RCC 7860 (cell line): ENCODE measurements at regions not wholly inside any gene's neighbourhood (a gene's known extent, or its start where the extent isn't known, plus 50 kb on each side); places are given as distances from the start of the nearest gene placed in this dataset.
"Not testable (repeated sequence)": the region's sequence is repeated elsewhere in the genome, so short reads cannot be mapped to it uniquely, and the experiment has no call there.

Experiments
- DNase-seq: peaks from one replicate; pipeline ENCODE4 v3.0.0-alpha.2; 2015; ENCODE audit warnings: low spot score
- FAIRE-seq: peaks from 2 replicates; lab custom pipeline; 2012; peaks lifted over from hg19 to GRCh38; lab: Jason Lieb, UNC

DNA sequence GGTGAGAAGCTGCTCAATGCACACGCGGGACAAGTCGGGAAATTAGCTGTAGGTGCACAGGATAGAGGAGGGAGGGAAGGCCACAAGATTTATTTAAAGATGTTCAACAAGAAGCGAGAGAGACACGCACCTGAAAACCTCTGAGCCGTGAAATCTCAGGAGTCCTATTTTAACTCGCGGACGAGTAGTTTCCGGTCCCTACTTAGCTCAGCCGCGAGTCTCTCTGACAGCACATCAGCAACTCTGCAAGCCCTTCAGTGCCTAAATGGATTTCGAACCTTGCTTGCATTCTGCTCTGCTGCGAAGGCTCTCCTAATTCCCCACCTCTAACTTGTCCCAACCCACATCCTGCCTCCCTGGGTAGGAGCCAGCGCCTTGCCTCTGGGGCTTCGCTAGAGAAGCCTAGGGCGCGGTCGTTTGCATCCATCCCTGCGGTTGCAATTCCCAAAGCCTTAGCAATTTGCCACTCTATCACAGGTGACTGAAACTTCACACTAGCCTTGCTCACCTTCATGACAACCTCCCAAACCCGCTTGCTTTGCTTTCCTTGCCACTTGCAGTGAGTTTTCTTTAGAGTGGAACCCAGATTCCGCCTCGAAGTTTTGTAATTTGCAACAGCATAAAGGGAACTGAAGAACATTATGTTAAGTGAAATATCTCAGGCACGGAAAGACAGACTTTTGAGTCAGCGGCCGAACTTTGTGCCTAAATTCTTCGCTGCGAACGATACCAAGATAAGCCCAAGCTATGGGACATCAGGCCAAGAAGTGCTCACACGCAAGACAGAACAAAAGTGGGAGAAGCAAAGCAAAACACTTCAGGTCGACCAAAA, 202.8 kb downstream of the KDM5D start:
- no peak for FAIRE-seq
- no peak for DNase-seq

DNA sequence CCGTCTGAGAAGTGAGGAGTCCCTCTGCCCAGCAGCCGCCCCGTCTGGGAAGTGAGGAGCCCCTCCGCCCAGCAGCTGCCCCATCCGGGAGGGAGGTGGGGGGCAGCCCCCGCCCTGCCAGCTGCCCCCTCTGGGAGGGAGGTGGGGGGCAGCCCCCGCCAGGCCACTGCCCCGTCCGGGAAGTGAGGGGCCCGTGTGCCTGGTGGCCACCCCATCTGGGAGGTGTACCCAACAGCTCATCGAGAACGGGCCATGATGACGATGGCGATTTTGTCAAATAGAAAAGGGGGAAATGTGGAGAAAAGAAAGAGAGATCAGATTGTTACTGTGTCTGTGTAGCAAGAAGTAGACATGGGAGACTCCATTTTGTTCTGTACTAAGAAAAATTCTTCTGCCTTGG, 208.8 kb downstream of the KDM5D start:
- FAIRE-seq, DNase-seq: not testable (repeated sequence)

DNA sequence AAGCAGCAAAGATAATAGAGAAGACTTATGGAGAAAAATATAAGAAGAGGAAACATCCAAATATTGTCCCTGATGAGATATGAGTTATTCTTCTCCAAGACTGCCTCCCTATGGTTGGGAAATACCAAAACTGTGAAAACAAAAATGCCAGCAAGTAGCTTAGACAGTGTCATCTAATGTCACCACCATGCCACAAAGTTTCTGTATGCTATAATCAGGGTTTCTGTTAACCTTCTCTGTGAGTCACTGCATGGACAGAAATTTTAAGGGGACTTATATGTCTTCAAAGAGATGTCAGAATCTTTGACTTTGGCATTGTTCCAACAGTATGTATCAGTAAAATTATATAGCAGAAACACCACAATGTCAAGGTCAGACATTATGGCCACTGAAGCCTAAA, 222.6 kb downstream of the KDM5D start:
- DNase-seq: no peak
- FAIRE-seq: no peak

DNA sequence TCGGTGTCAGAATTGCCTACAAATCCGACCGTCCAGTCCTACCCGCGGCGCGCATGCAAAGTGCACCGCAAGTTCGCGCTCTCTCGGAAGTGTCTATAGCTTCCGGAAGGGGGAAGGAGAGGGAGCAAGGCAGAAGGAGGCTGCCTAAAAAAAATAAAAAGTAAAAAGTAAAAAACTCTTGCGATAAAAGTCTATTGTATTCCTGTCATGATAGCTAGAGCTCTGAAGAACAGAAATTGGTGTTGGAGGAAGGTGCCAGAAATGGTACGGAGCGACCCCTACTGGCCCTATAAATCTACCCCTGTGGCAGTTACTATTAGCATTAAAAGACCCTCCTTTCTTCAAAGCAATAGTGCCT, 241.5 kb downstream of the KDM5D start:
- FAIRE-seq (no peak), DNase-seq (no peak)

DNA sequence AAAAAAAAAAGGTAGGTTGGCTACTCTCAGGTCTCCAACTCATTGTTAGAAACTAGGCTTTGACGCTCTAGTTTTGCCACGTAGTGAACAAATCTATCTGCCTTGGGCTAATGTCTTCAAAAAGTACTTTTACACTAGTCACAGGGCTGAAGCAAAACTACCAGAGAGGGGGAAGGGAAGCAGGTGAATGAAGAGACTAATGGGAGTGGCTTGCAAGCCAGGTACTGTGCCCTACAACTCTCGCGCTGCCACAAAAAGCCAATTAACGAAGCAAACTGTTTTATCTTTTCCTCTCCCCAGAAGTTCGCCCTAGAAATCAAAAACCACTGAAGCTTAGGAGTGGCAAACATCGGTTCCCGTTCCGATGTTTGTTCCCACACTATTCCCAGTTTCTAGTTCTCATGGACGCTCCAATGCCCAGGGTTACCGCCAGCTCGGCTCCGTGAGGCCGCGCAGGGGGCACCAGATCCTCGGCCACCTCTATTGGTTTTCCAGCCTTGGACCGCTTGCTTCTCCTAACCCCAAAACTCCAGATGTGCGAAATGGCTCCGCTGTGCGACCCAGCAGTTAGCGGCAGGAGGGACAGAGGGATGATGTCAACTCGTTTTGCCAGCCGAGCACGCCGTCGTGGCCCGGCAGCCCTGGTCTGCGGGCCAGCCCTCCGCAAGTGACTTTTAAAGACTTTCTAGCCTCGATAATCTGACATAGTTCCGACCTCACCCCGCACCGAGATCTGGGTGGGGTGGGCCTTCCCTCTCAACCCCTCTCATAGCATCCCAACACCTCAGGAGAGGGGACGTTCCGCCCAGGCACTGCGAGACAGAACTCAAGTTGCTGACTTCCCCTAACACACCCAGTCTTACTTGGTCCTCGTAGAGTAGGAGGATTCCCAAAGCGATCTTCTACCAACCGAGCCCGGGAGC, 242.1 kb downstream of the KDM5D start:
- FAIRE-seq (no peak), DNase-seq (no peak)

DNA sequence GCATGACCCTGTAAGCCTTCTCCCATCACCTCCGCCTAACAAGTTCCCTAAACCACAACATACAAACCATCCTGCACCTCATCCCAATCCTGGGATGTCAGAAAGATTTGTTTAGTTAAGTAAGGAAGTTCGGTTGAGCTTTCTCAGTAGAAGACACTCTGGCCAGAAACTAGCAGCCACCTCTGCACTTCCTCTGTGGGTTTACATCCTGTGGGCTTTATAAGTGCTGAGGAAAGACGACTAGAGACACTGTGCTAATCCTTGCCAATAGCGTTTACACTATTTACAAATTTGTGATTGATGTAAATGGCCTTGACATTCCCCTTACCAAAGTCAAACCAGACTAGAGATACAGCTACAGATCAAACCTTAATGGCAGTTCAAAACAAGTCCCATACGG, 246.0 kb downstream of the KDM5D start:
- FAIRE-seq: no peak
- no peak for DNase-seq

DNA sequence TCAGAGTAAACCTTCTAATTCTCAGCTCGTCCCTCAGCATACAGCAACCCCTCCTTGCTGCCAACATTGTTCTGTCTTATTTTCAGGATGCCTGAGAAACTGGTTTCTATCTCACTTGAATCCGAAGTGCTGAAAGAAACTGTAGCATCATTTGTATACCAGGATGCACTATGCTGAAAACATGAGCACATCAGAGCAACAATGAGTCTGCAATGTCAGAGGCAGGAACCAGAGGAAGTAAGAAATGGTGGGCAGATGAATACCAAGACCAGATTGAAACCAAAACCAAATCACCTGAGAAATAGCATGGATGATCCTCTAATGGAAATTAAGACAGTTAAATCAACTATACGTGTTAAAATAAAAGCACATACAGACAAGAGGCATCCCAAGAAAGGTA, 257.0 kb downstream of the KDM5D start:
- DNase-seq (no peak), FAIRE-seq (no peak)

DNA sequence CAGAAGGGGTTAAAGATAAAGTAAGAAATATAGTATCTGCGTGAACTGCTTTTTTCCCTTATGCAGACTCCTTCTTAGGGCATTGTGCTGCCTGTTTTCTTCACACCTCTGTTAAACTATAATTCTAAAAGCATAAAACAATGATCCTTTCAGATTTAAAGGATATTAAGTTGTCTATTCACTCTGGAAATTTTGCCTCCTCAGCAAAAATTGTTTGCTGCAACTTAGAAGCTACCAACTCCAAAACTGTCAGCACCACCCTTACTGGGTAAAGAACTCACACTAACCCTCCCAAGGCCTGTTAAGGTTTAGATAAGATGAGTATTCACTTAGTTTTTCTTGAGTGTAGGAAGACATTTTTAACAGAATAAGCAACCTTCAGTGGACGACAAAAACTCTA, 259.5 kb downstream of the KDM5D start:
- no peak for FAIRE-seq

DNA sequence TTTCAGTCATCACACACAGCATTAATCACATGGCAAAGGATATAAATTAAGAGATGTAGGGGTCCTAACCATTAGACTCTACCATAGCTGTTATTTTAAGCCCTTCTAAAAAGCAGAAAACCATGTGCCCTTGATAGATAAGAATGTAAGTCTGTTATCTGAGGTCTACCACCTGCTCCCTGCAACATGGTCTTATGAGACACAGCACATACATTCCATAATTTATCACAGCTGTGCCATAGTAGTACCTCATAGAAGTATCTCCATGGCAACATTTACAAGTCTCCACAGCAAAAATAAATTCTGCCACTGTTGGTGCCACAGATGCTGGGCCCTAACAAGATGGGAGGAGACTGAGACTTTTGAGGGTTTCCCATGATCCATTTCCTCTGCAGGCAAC, 265.4 kb downstream of the KDM5D start:
- no peak for DNase-seq
- FAIRE-seq: no peak

More for the DNA sequence above, 259.5 kb downstream of the KDM5D start:
- DNase-seq: no peak

DNA sequence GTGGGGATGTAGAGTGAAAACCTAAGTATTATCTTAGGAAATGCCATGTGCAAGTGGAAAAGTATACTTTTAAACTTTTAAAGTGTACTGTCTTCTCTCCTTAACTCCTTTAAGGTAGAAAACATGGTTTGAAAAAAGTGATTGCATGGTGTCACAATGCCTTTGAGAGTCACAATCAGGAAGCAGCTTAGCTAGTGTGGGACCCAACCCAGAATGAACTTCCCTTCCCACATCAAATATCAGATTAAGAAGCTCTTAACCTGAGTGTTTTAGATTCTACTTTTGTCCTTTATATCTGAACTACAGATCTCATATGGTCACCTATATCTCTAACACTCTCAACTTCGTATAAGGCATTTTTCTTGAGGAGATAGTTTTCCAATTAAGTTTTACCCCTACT, 266.6 kb downstream of the KDM5D start:
- DNase-seq (no peak), FAIRE-seq (no peak)

DNA sequence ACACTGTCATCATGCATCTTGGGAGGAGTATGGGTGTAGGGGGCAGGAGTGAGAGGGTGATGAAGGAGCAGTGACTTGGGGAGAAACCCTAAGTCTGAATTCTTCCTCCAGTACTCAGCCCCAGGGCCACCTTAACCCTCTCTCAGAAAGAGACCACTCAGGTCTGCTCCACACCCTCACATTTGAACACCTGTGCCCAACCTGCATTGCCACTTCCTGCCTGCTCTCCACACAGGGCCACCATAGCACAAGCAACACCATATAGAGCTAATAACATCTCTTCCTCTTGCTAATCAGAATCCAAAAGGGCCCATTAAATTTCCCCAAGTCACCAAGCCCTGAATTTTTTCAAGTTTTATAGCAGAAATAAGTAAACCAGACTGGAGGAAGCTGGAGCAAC, 278.7 kb downstream of the KDM5D start:
- no peak for FAIRE-seq
- no peak for DNase-seq

DNA sequence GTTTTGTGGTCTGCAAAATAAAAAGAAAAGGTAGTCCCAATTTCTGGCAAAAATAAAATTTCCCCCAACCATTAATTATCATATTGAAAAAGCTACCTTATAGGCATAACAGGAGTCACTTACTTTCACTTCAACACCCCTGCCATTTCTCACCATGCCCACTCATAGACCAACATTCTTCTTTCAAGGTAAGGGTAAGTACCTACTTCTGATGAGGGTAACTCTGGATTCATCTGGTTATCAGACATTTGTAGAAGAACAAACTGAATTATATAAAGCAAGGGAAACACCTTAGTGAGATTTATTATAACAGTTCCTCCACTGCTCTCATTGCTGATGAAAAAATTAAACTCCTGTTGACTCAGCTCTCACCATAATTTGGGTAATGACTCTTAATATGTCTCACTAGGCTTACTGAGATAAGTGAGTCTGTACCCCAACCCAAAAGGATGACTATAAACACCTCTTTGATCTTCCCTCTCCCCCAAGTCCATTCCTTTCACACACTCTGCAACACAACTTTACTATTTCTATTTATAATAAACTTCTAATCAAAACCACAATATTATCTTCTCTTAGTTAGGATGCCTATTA, 287.6 kb downstream of the KDM5D start:
- DNase-seq: no peak
- no peak for FAIRE-seq

DNA sequence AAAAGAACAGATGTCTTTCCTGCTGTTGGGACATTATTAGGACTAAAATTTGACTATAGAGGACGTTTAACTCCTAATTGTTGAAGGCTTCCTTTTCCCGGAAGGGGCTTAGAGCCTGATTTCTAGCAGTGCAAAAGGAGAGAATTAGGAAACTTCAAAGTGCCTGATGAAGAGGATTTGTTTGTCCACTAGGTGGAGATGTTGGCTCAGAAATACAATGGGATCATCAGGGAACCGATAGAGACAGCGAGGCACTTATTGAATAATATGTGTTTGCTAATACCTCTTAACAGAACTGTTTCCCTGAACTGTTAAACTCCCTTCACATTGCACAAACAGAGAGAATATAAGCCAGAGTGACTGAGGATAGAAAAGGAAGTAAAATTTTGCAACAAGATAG, 311.5 kb downstream of the KDM5D start:
- FAIRE-seq: peak; percentile 69
- DNase-seq: peak; percentile 34

DNA sequence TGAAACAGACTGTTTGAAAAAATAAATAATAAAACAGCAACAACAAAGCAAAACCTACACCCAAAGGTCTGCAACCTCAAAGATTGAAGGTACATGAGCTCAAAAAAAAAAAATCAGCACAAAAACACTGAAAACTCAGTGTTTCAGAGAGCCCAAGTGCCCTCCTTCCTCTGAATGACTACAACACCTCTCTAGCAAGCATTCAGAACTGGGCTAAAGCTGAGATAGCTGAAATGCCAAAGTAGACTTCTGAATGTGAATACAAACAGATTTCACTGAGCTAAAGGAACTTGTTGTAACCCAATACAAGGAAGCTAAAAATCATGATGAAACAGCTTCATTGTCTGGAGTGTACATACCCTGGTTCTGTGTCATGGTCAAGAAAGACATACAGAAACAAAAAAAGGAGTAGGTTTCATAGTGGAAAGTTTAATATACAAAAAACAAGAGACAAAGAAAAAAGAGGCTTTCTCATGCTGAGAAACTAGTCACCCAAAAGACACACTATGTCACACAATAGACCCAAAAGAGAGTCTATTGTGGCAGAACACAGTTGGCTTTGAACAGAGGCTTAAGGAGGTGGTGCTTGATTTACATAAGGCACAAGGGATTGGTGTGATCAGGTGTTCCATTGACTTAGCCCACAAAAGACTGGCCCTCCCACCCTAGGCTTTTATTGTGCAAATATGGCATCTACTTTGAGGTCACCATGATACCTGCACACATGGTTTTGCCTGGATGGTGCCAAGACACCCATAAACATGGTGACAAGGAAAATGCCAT, 316.6 kb downstream of the KDM5D start:
- DNase-seq (no peak), FAIRE-seq (no peak)

DNA sequence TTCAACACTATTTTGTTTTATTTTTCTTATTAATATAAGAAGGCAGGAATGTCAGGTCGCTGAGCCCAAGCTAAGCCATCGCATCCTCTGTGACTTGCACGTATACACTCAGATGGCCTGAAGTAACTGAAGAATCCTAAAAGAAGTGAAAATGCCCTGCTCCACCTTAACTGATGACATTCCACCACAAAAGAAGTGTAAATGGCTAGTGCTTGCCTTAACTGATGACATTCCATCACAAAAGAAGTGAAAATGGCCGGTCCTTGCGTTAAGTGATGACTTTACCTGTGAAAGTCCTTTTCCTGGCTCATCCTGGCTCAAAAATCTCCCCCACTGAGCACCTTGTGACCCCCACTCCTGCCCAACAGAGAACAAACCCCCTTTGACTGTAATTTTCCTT, 317.3 kb downstream of the KDM5D start:
- not testable (repeated sequence) for FAIRE-seq, DNase-seq

DNA sequence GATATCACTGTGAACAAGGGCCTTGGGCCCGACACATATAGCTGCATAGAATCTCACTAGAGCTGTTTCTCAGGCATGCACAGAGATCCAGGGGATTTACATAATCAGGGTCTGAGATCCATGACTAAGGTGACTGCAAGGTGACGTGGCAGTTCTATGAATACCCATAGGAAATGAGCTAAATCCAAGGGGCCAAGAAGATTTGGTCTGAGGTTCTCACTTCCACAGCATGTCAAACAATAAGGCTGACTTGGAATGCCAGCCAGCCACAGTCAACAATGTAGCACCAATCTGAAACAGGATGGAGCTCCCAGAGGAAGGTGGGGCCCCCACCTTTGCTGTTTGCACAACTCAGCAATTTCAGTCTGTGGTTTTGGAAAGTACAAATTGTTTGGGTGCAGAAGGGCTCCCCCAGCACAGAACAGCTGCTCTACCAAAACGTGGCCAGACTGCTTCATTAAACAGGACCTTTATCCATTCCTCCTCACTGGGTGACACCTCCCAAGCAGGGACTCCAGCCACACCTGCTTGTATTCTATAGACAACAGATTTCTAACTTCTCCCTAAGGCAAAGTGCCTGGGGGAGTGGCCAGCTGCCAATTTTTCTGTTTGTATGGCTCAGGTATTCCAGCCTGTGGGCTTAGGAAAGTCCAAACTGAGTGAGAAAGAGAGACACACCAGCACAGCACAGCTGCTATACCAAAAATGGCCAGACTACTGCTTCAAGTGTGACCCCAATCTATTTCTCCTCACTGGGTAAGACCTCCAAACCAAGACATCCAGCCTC, 333.4 kb downstream of the KDM5D start:
- FAIRE-seq (peak; percentile 69), DNase-seq (peak; percentile 71)

DNA sequence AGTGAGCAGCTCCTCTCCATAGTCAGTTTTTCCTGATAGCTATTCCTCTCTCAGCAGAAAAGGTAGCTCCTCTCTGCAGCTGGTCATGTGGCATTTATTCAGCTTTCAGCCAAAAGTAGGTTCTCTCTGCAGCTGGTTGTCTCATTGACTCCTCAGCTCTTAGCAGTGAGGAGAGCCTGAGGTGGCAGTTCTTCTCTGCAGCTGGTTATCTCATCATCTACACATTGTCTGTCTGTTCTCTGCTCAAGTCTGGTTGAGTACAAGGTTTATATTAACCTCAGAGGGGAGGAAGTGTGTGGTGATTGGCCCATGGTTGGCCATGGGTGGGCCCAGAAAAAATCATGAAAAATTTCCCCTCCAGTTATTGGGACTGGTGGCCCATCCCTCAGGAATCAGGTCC, 338.3 kb downstream of the KDM5D start:
- FAIRE-seq (no peak), DNase-seq (no peak)

DNA sequence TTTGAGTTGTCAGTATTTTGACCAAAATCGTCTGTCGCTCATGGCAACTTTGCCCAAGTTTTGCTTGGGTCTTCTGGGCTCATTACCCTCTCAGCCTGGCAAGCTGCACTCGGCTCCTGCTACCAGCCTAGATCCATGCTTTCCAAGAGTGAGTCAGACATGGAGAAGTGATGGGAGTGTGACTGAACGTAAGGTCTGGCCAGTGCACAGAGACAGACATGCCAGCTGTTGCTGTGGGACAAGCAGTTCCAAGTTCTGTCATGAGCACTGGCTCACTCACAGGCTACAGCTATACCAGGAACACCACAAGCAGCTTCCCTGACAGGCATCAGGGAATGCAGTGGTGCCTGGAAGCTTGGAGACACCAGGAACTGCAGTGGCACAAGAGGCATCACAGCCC, 338.9 kb downstream of the KDM5D start:
- FAIRE-seq: no peak
- DNase-seq: no peak

DNA sequence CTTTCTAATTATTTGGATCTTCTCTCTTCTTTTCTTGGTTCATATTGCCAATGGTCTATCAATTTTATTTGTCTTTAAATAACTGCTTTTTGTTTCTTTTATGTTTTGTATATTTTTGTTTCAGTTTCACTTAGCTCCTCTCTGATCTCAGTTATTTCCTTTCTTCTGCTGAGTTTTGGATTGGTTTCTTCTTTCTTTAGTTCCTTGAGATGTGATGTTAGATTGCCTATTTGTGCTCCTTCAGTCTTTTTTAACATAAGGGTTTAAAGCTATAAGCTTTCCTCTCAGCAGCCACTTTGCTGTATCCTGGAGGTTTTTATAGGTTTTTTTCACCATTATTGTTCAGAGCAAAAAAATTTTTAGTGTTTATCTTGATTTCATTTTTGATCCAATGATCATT, 351.6 kb downstream of the KDM5D start:
- DNase-seq (no peak), FAIRE-seq (no peak)

DNA sequence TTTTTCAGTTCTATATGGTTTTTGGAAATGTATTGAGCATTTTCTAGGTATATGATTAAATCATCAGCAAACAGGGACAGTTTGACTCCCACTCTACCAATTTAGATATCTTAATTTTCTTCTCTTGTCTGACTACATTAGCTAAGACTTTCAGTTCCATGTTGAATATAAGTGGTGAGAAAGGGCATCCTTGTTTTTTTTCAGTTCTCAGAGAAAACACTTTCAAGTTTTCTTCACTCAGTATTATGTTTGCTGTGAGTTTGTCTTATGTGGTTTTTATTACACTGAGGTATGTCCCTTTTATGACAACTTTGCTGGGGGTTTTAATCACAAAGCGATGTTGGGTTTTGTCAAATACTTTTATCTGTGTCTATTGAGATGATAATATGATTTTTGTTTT, 352.6 kb downstream of the KDM5D start:
- DNase-seq (no peak), FAIRE-seq (no peak)
